OCI-LY7 (cell line): ENCODE measurements at regions not wholly inside any gene's neighbourhood (a gene's known extent, or its start where the extent isn't known, plus 50 kb on each side); places are given as distances from the start of the nearest gene placed in this dataset.

Experiments
- CTCF ChIP-seq: fragments of 200-600 bp; sonication (generic); conservative IDR thresholded peaks from 2 replicates; pipeline ENCODE4 v1.5.1; 2014; ENCODE audit warnings: mild to moderate bottlenecking, antibody characterized with exemption, low read length, moderate library complexity, mixed read lengths
- EZH2phosphoT487 ChIP-seq: fragments of 200-600 bp; sonication (generic); IDR thresholded peaks from 2 replicates; pipeline ENCODE4 v1.6.1; 2018; ENCODE audit warnings: low read depth, borderline replicate concordance, mild to moderate bottlenecking, mixed run types, antibody characterized with exemption, low read length, moderate library complexity, mixed read lengths

- TF ChIP-seq CTCF (no peak), EZH2phosphoT487 (no peak)
These were observed 237.1 kb upstream of the TLE4 start for GRCh38 chr9:79334711-79335110.
